RWPE2 (cell line): ENCODE measurements at regions not wholly inside any gene's neighbourhood (a gene's known extent, or its start where the extent isn't known, plus 50 kb on each side); places are given as distances from the start of the nearest gene placed in this dataset.

Experiments
- ATAC-seq: fragments of 200-7000 bp; cut with Tn5 transposase; 3 replicates; pipeline ENCODE4 v1.9.1; 2021; ENCODE audit warnings: low read depth
- DNase-seq: peaks from one replicate; pipeline ENCODE4 v3.0.0-alpha.2; 2020; ENCODE audit warnings: low spot score
- H3K27ac ChIP-seq: fragments of 450-650 bp; 2 replicates; pipeline ENCODE4 v1.5.1; 2017; ENCODE audit warnings: mild to moderate bottlenecking; ENCODE audit not compliant: poor library complexity, severe bottlenecking
- H3K27me3 ChIP-seq: fragments of 250-450 bp; sonication (Bioruptor Pico); 2 replicates; pipeline ENCODE4 v1.5.1; 2021; ENCODE audit warnings: mild to moderate bottlenecking, moderate library complexity; ENCODE audit not compliant: insufficient read depth, poor library complexity, severe bottlenecking
- H3K36me3 ChIP-seq: fragments of 250-450 bp; sonication (Bioruptor Pico); 2 replicates; pipeline ENCODE4 v1.5.1; 2020; ENCODE audit warnings: low read depth, mild to moderate bottlenecking, moderate library complexity
- H3K4me1 ChIP-seq: fragments of 250-450 bp; sonication (Bioruptor Pico); 2 replicates; pipeline ENCODE4 v1.5.1; 2021; ENCODE audit warnings: mild to moderate bottlenecking, moderate library complexity; ENCODE audit not compliant: insufficient read depth, poor library complexity, severe bottlenecking
- H3K4me3 ChIP-seq: fragments of 250-450 bp; sonication (Bioruptor Pico); 2 replicates; pipeline ENCODE4 v1.5.1; 2021; ENCODE audit warnings: mild to moderate bottlenecking, moderate library complexity; ENCODE audit not compliant: severe bottlenecking
- H3K9me3 ChIP-seq: fragments of 250-450 bp; sonication (Bioruptor Pico); 2 replicates; pipeline ENCODE4 v1.5.1; 2021; ENCODE audit warnings: mild to moderate bottlenecking, moderate library complexity; ENCODE audit not compliant: severe bottlenecking
- TF ChIP-seq, protein P1 (sequence below): fragments of 450-650 bp; IDR thresholded peaks from one replicate; pipeline ENCODE4 v1.5.1; 2017; ENCODE audit warnings: mild to moderate bottlenecking, moderate library complexity; ENCODE audit not compliant: poor library complexity, severe bottlenecking

DNA sequence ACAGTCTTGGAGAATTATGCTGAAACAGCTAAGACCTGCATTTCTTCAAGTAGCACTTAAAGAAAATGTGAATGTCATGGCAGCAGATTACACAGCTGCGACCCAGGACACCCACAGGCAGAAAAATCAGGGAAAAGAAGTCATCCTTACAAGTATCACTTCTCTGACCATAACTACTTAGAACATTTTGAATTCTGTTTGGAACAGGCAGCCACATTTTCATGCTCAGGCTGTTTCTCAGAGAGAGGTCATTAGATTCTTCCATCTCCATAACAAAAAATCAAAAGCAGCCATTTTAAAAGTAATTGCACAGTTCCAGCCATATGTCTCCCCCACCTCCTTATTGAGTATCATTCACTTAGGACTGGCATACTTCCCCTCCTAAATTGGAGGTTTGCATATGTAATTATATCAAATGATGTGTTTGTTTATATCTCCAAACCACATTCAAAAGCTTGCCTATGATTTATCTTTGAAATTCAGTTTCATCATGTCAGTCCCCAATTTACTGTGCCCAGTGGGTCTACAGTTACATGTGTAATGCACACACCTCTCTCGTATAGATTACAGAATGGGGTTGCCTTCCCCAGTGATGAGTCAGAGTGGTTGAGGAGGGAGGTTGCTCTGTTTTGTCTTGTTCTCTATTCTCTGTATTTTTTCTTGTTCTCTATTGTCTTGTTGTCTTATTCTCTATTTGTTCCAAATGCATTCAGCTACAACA is 276.5 kb upstream of the MTNR1B start:
- no peaks in the 10 kb centered on the region for H3K9me3 ChIP-seq
- no peaks in the 10 kb centered on the region for H3K4me1 ChIP-seq
- H3K36me3 ChIP-seq = no peaks in the 10 kb centered on the region
- no peak overlapping the region for H3K4me3 ChIP-seq
- ATAC-seq (peak; percentile 76), DNase-seq (no peak)
- H3K27ac ChIP-seq = no peak overlapping the region
- no peaks in the 10 kb centered on the region for H3K27me3 ChIP-seq
- TF ChIP-seq, protein P1, sequence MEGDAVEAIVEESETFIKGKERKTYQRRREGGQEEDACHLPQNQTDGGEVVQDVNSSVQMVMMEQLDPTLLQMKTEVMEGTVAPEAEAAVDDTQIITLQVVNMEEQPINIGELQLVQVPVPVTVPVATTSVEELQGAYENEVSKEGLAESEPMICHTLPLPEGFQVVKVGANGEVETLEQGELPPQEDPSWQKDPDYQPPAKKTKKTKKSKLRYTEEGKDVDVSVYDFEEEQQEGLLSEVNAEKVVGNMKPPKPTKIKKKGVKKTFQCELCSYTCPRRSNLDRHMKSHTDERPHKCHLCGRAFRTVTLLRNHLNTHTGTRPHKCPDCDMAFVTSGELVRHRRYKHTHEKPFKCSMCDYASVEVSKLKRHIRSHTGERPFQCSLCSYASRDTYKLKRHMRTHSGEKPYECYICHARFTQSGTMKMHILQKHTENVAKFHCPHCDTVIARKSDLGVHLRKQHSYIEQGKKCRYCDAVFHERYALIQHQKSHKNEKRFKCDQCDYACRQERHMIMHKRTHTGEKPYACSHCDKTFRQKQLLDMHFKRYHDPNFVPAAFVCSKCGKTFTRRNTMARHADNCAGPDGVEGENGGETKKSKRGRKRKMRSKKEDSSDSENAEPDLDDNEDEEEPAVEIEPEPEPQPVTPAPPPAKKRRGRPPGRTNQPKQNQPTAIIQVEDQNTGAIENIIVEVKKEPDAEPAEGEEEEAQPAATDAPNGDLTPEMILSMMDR = no peak

DNA sequence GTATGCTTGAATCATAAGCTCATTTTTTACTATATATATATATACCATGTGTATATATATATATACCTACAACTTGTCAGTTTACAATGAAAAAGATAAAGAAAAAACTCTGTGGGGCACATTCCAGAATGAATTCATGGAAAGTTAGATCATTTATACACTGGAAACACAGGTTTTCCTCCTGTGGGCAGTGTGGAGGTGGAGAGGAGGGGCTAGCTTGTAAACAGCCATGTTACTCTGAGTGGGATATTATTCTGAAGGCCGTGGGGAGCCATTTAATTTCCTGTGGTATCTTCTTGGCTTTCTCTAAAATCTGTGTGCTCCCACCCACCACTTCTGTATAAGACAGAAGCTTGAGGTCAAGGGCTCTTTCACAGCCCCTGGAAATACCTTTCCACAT is 273.4 kb upstream of the MTNR1B start:
- no peak overlapping the region for H3K4me3 ChIP-seq
- ATAC-seq (no peak), DNase-seq (no peak)
- H3K36me3 ChIP-seq = no peaks in the 10 kb centered on the region
- H3K9me3 ChIP-seq = no peaks in the 10 kb centered on the region
- TF ChIP-seq, protein P1 = no peak
- H3K4me1 ChIP-seq = no peaks in the 10 kb centered on the region
- no peaks in the 10 kb centered on the region for H3K27me3 ChIP-seq
- H3K27ac ChIP-seq = no peak overlapping the region

DNA sequence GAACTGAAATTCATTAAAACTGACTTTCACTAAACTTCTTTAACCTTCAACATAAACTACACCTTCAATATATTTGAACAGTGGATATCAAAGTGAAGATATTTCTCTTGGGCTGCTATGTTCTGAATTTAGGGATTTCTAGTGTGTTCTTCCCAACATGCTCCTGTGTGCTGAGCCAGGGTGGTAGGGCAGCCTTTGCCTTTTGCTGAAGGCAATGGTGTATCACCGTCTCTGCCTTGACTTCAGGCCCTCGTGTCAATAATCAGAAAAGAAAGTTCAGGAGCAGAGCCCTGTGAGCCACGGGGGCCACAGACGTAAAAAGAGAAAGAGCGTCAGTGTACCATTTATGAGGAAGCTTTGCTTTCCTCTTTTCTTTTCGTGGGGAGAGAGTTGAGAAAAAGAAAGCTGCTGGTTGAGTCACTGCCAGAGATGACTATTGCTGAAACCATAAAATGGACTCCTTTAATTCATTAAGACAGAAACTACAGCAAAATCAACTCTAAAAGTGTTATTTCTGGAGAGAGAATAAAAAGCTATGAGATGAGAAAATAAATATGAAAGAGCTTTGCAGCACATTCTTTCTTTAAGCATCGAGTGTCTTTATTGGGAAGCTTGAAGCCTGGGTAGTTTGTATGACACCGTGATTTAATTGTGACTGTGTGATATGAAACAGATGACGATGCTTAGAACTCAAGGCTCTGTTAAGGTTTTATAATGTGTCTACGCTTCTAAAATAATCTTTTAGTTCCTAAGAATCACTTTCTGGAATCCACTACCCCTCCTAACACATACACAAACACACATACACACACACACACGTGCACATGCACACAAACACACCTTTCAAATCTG is 271.8 kb upstream of the MTNR1B start:
- no peaks in the 10 kb centered on the region for H3K9me3 ChIP-seq
- no peak overlapping the region for H3K4me3 ChIP-seq
- no peaks in the 10 kb centered on the region for H3K36me3 ChIP-seq
- peaks cover 3% of the 10 kb centered on the region for H3K4me1 ChIP-seq
- ATAC-seq (no peak), DNase-seq (no peak)
- no peaks in the 10 kb centered on the region for H3K27me3 ChIP-seq
- no peak overlapping the region for H3K27ac ChIP-seq
- TF ChIP-seq, protein P1 = no peak

DNA sequence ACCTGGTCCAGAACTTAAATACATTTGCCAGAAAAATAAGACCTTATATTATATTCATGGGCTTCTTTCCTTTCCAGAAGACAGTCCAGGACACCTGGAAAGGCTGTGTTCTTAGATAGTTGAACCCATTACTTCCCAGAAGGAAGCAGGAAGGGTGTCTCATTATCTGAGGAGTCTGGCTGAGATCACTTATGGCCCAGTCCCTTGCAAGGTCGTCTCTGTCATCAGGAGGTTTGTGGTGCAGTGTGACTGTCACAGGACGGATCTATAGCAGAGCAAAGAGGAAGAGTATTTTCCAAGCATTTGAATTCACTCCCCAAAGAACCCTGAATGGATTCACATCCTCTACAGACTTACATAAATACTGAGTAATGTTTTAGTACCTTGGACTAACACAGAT is 270.7 kb upstream of the MTNR1B start:
- Histone ChIP-seq H3K9me3 (no peaks in the 10 kb centered on the region), H3K4me3 (no peak overlapping the region), H3K27me3 (no peaks in the 10 kb centered on the region), H3K36me3 (no peaks in the 10 kb centered on the region), H3K4me1 (peaks cover 14% of the 10 kb centered on the region), H3K27ac (no peak overlapping the region)
- TF ChIP-seq, protein P1 = no peak
- no peak for ATAC-seq
- no peak for DNase-seq
